Testis (tissue), 2 donors: ENCODE measurements at regions not wholly inside any gene's neighbourhood (a gene's known extent, or its start where the extent isn't known, plus 50 kb on each side); places are given as distances from the start of the nearest gene placed in this dataset.

Experiments used
- DNase-seq: peaks from one replicate; pipeline ENCODE4 v3.0.0-alpha.2; 2019
- H3K27ac ChIP-seq, 2 donors: fragments of 200-600 bp; sonication (generic); one replicate each; pipeline ENCODE4 v1.5.1; 2019
- H3K27me3 ChIP-seq: fragments of 200-600 bp; sonication (generic); one replicate; pipeline ENCODE4 v1.5.1; 2019
- H3K36me3 ChIP-seq: fragments of 200-600 bp; sonication (generic); one replicate; pipeline ENCODE4 v1.5.1; 2017; ENCODE audit warnings: low read depth; ENCODE audit errors: missing control alignments
- H3K4me1 ChIP-seq: fragments of 200-600 bp; sonication (generic); one replicate; pipeline ENCODE4 v1.5.1; 2019
- H3K4me3 ChIP-seq, 2 donors: fragments of 200-600 bp; sonication (generic); one replicate each; pipeline ENCODE4 v1.5.1; 2017 to 2019
- H3K9me3 ChIP-seq: fragments of 200-600 bp; sonication (generic); one replicate; pipeline ENCODE4 v1.5.1; 2017
- POLR2A ChIP-seq: fragments of 450-650 bp; IDR thresholded peaks from one replicate; pipeline ENCODE4 v1.6.1; 2017; ENCODE audit warnings: antibody characterized with exemption, mild to moderate bottlenecking, moderate library complexity
- WGBS, 2 donors: methylation state at CpG; one replicate each; pipeline ENCODE4 v1.1.5; 2018; 5-methylcytosine and 5-hydroxymethylcytosine counted together
- intact Hi-C: fragments of 100-400 bp; cut with DNase I; formaldehyde crosslinking; loops from one replicate; pipeline ENCODE4 v1.15.1; 2023; ENCODE audit warnings: low total_unique reads
- TF ChIP-seq, protein P1 (sequence below), 3 experiments: fragments of 450-650 bp in 2 of 3; fragments of 200-600 bp in 1 of 3; sonication (generic) in 1 of 3; IDR thresholded peaks; one replicate each; pipeline ENCODE4 v1.5.1; 2016 to 2019; ENCODE audit warnings: antibody characterized with exemption in 3 of 3, mild to moderate bottlenecking in 2 of 3, moderate library complexity in 1 of 3

- TF ChIP-seq, protein P1, sequence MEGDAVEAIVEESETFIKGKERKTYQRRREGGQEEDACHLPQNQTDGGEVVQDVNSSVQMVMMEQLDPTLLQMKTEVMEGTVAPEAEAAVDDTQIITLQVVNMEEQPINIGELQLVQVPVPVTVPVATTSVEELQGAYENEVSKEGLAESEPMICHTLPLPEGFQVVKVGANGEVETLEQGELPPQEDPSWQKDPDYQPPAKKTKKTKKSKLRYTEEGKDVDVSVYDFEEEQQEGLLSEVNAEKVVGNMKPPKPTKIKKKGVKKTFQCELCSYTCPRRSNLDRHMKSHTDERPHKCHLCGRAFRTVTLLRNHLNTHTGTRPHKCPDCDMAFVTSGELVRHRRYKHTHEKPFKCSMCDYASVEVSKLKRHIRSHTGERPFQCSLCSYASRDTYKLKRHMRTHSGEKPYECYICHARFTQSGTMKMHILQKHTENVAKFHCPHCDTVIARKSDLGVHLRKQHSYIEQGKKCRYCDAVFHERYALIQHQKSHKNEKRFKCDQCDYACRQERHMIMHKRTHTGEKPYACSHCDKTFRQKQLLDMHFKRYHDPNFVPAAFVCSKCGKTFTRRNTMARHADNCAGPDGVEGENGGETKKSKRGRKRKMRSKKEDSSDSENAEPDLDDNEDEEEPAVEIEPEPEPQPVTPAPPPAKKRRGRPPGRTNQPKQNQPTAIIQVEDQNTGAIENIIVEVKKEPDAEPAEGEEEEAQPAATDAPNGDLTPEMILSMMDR (IDR thresholded peaks at IDR 0.05) = no peak
- no peak for TF ChIP-seq POLR2A
- no peaks in the 10 kb centered on the region for H3K36me3 ChIP-seq
- H3K4me1 ChIP-seq = no peaks in the 10 kb centered on the region
- intact Hi-C loops = no loop called here
- H3K9me3 ChIP-seq = no peaks in the 10 kb centered on the region
- WGBS, 2 donors = 81 to 85% methylated on average over 2 of the region's 2 CpGs
- no peak for DNase-seq
- H3K27me3 ChIP-seq = no peaks in the 10 kb centered on the region
- H3K4me3 ChIP-seq = no peak overlapping the region
- no peak overlapping the region for H3K27ac ChIP-seq
Measured at GRCh38 chr13:88601949-88602348, 930.8 kb downstream of the SLITRK5 start.

DNA sequence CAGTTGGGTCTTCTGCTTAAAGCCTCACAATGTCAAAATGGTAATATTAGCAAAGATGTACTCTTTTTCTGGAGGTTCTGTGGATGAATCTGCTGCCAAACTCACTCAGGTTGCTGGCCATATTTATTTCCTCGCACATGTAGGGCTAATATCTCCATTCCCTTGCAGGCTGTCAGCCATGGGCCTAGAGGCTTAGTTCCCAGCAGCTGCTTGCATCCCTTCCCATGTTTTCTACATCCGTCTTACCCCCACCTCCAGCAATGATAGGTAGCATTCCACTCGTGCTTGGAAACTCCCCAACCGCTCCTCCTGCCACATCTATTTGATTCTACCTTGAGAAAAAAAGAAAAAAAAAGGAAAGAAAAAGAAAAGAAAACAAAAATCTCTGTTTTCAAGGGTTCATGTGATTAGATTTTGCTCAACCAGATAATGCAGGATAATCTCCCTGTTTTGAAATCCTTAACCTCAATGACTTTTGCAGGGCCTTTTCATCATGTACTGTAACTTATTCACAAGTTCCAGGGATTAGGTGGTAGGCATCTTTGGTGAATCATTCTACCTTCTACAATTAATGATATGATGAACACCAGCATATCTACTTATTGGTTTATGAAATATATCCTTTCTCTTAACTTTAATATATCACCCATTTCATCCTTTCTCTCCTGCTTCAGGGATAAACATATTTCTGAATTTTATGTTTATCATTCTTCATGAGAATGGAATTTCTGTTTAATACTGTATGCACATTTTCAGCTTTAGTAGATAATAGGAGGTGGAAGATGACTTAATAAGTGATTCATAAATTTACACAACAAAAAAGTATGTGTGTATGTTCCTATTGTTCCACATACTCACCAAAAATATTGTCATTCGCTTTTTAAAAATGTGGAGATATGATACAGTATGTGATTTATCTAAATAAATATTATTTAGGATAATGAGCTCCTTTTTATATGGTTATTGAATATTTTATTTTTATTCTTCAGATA lies 931.9 kb downstream of the SLITRK5 start:
- Histone ChIP-seq H3K9me3 (no peaks in the 10 kb centered on the region), H3K27me3 (no peaks in the 10 kb centered on the region), H3K36me3 (no peaks in the 10 kb centered on the region), H3K27ac (no peak overlapping the region), H3K4me1 (no peaks in the 10 kb centered on the region), H3K4me3 (no peak overlapping the region)
- TF ChIP-seq, protein P1 (IDR thresholded peaks at IDR 0.05) = no peak
- TF ChIP-seq POLR2A = no peak
- DNase-seq = no peak
- intact Hi-C loops = no loop called here
- WGBS, 2 donors = 59 to 78% methylated on average over 5 of the region's 5 CpGs

- no peaks in the 10 kb centered on the region for H3K27me3 ChIP-seq
- no peak for DNase-seq
- no peaks in the 10 kb centered on the region for H3K9me3 ChIP-seq
- no peak overlapping the region for H3K4me3 ChIP-seq
- H3K27ac ChIP-seq = no peak overlapping the region
- H3K36me3 ChIP-seq = no peaks in the 10 kb centered on the region
- intact Hi-C loops = no loop called here
- TF ChIP-seq POLR2A = no peak
- WGBS, 2 donors = 67 to 70% methylated on average over 3 of the region's 3 CpGs
- no peaks in the 10 kb centered on the region for H3K4me1 ChIP-seq
Measured at GRCh38 chr13:88617176-88617575, 946.0 kb downstream of the SLITRK5 start.

DNA sequence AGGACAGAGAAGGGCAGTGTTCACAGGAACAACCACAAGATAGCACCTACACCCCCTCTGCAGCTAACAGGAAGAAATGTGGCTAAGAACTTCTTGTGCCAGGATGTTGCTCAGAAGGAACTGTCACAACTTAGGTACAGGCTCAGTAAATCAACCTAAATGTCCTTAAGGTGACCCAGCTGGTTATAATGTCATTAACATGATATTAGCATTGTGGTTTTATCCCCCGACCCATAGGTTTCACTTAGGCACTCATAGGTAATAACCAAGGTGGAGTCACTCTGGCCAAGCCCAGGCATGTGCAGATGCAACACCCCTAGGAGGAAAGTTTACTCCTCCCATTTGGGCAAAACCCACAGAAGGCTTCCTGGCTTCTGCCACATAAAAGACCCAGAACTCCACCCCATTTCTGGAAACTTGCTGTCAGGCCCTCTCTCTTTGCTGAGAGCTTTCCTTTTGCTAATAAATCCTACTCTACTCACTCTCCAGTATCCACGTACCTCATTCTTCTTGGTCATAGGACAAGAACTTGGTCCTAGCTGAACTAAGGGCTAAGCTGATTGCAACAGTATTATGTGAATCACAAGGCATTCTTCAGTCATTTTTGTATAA lies 951.3 kb downstream of the SLITRK5 start:
- H3K4me3 ChIP-seq = no peak overlapping the region
- no peaks in the 10 kb centered on the region for H3K27me3 ChIP-seq
- TF ChIP-seq POLR2A = no peak
- 93 to 95% methylated on average over 2 of the region's 2 CpGs for WGBS, 2 donors
- no peaks in the 10 kb centered on the region for H3K4me1 ChIP-seq
- H3K36me3 ChIP-seq = no peaks in the 10 kb centered on the region
- H3K27ac ChIP-seq = no peak overlapping the region
- DNase-seq = no peak
- intact Hi-C loops = no loop called here
- H3K9me3 ChIP-seq = no peaks in the 10 kb centered on the region

- Histone ChIP-seq H3K27ac (no peak overlapping the region), H3K4me3 (no peak overlapping the region), H3K9me3 (no peaks in the 10 kb centered on the region), H3K36me3 (no peaks in the 10 kb centered on the region), H3K4me1 (no peaks in the 10 kb centered on the region), H3K27me3 (no peaks in the 10 kb centered on the region)
- DNase-seq = no peak
- WGBS, 2 donors = 79 to 89% methylated on average over 2 of the region's 2 CpGs
- intact Hi-C loops = no loop called here
- TF ChIP-seq, protein P1 (IDR thresholded peaks at IDR 0.05) = no peak
- TF ChIP-seq POLR2A = no peak
Measured at GRCh38 chr13:88623150-88623549, 952.0 kb downstream of the SLITRK5 start.
